ENCODE measurements at regions not wholly inside any gene's neighbourhood (a gene's known extent, or its start where the extent isn't known, plus 50 kb on each side); places are given as distances from the start of the nearest gene placed in this dataset.

- no peaks in the 10 kb centered on the region for H3K9me3 Mint-ChIP-seq (ENCODE audit: low read depth)
- H3K4me3 Mint-ChIP-seq (ENCODE audit: unreplicated experiment): no peak overlapping the region
- peaks cover 4% of the 10 kb centered on the region for H3K27me3 Mint-ChIP-seq (ENCODE audit: low read depth)
- H3K36me3 Mint-ChIP-seq (ENCODE audit: low read depth): no peaks in the 10 kb centered on the region
- H3K27ac Mint-ChIP-seq (ENCODE audit: unreplicated experiment): no peak overlapping the region
- no peak for DNase-seq (ENCODE audit: low spot score)
- no peaks in the 10 kb centered on the region for H3K4me1 Mint-ChIP-seq (ENCODE audit: low read depth)
- no peak for TF ChIP-seq CTCF (IDR thresholded peaks at IDR 0.05)
These were observed 457.8 kb upstream of the DAB1 start for GRCh38 chr1:57881639-57882038.

- no peaks in the 10 kb centered on the region for H3K4me1 Mint-ChIP-seq (ENCODE audit: low read depth)
- no peak for TF ChIP-seq CTCF (IDR thresholded peaks at IDR 0.05)
- no peaks in the 10 kb centered on the region for H3K9me3 Mint-ChIP-seq (ENCODE audit: low read depth)
- H3K4me3 Mint-ChIP-seq (ENCODE audit: unreplicated experiment): no peak overlapping the region
- H3K27me3 Mint-ChIP-seq (ENCODE audit: low read depth): peaks cover 3% of the 10 kb centered on the region
- H3K27ac Mint-ChIP-seq (ENCODE audit: unreplicated experiment): no peak overlapping the region
- H3K36me3 Mint-ChIP-seq (ENCODE audit: low read depth): no peaks in the 10 kb centered on the region
- no peak for DNase-seq (ENCODE audit: low spot score)
These were observed 455.8 kb upstream of the DAB1 start for GRCh38 chr1:57879700-57880099.

GRCh38 chr1:57874418-57874877 lies 450.6 kb upstream of the DAB1 start:
- no peak for DNase-seq (ENCODE audit: low spot score)
- H3K4me1 Mint-ChIP-seq (ENCODE audit: low read depth): no peaks in the 10 kb centered on the region

DNA sequence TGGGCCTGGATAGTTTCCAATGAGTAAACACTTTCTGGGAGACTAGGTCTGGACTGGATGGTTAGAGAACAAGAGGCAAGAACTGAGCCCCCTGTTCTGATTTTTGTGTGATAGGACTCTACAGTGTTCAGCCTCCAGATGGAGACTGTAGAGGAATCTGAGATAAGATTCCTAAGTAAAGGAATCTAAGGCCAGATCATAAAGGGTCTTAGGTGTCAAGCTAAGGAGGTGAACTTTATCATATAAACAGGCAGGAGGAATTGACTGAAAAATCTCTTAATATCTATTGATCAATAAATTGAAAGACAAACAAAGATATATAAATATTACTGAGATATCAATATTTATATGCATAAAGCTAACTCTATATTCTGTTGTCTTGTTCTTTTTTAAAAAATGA lies 449.1 kb upstream of the DAB1 start:
- no peak overlapping the region for H3K27ac Mint-ChIP-seq (ENCODE audit: unreplicated experiment)
- TF ChIP-seq CTCF (IDR thresholded peaks at IDR 0.05): no peak
- no peaks in the 10 kb centered on the region for H3K9me3 Mint-ChIP-seq (ENCODE audit: low read depth)
- DNase-seq (ENCODE audit: low spot score): no peak
- H3K4me3 Mint-ChIP-seq (ENCODE audit: unreplicated experiment): no peak overlapping the region
- H3K36me3 Mint-ChIP-seq (ENCODE audit: low read depth): no peaks in the 10 kb centered on the region
- peaks cover 12% of the 10 kb centered on the region for H3K27me3 Mint-ChIP-seq (ENCODE audit: low read depth)
- no peaks in the 10 kb centered on the region for H3K4me1 Mint-ChIP-seq (ENCODE audit: low read depth)

More at GRCh38 chr1:57874418-57874877, 450.6 kb upstream of the DAB1 start:
- no peak for TF ChIP-seq CTCF (IDR thresholded peaks at IDR 0.05)
- no peak overlapping the region for H3K4me3 Mint-ChIP-seq (ENCODE audit: unreplicated experiment)
- H3K27ac Mint-ChIP-seq (ENCODE audit: unreplicated experiment): no peak overlapping the region
- no peaks in the 10 kb centered on the region for H3K9me3 Mint-ChIP-seq (ENCODE audit: low read depth)
- no peaks in the 10 kb centered on the region for H3K36me3 Mint-ChIP-seq (ENCODE audit: low read depth)
- H3K27me3 Mint-ChIP-seq (ENCODE audit: low read depth): peaks cover 12% of the 10 kb centered on the region

DNA sequence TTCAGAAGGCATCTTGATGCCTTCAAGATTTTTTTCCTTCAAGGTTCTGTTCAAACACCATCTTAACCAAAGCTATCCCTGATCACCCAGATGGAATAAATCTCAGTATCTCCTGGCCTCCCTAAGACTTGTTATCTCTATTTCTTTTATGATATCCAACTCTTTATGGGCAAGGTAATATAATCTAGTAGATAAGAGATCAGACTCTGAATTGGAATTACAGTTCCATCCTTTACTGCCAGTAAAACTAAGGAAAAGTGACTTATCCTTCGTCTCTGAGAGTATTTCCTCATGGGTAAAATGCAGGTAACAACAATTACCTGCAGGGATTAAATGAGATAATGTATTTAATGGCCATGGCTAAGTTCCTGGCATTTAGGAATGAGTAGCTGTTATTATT lies 445.0 kb upstream of the DAB1 start:
- no peak overlapping the region for H3K27ac Mint-ChIP-seq (ENCODE audit: unreplicated experiment)
- H3K4me3 Mint-ChIP-seq (ENCODE audit: unreplicated experiment): no peak overlapping the region
- no peaks in the 10 kb centered on the region for H3K4me1 Mint-ChIP-seq (ENCODE audit: low read depth)
- peaks cover 8% of the 10 kb centered on the region for H3K27me3 Mint-ChIP-seq (ENCODE audit: low read depth)
- no peak for TF ChIP-seq CTCF (IDR thresholded peaks at IDR 0.05)
- DNase-seq (ENCODE audit: low spot score): no peak
- no peaks in the 10 kb centered on the region for H3K9me3 Mint-ChIP-seq (ENCODE audit: low read depth)
- no peaks in the 10 kb centered on the region for H3K36me3 Mint-ChIP-seq (ENCODE audit: low read depth)

All from chondrocyte (in vitro differentiated cells).